ENCODE measurements at regions not wholly inside any gene's neighbourhood (a gene's known extent, or its start where the extent isn't known, plus 50 kb on each side); places are given as distances from the start of the nearest gene placed in this dataset.

GRCh38 chr10:108050626-108051025 lies 886.1 kb upstream of the SORCS1 start:
- TF ChIP-seq CTCF (IDR thresholded peaks at IDR 0.05; ENCODE audit: insufficient read depth, low read length, poor library complexity, severe bottlenecking) = no peak
- no peaks in the 10 kb centered on the region for H3K27me3 ChIP-seq (replicated peaks; ENCODE audit: control insufficient read depth, insufficient read depth, low read length)
- no peaks in the 10 kb centered on the region for H3K36me3 ChIP-seq (ENCODE audit: control insufficient read depth, insufficient read depth, low read length)
- no peak overlapping the region for H3K4me3 ChIP-seq (replicated peaks; ENCODE audit: low read depth, low read length)
- no peak for DNase-seq (ENCODE audit: extremely low read depth, insufficient read length)

DNA sequence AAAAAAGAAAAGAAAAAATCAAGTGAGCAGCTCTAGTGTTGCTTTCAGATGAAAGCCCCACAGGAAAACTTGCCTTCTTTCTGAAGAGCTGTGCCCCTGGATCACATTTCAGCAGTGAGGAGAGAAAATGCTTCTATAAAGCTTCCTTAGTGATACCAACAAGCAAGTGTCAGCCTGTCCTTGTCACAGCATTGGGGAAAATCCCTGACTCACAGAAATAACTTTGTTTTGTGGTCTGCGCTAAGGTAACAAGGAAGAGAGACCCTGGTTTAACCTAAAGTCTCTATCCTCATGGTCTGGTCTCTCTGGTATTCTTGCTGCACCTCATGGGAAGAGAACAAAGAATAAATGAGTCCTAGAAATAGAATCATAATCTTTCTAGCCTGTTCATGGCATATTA lies 885.2 kb upstream of the SORCS1 start:
- Histone ChIP-seq H3K27me3 (replicated peaks; ENCODE audit: control insufficient read depth, insufficient read depth, low read length) (no peaks in the 10 kb centered on the region), H3K36me3 (ENCODE audit: control insufficient read depth, insufficient read depth, low read length) (no peaks in the 10 kb centered on the region)
- DNase-seq (ENCODE audit: extremely low read depth, insufficient read length) = peak; percentile 6

GRCh38 chr10:108048898-108049297 lies 884.4 kb upstream of the SORCS1 start:
- Histone ChIP-seq H3K4me3 (replicated peaks; ENCODE audit: low read depth, low read length) (no peak overlapping the region), H3K36me3 (ENCODE audit: control insufficient read depth, insufficient read depth, low read length) (no peaks in the 10 kb centered on the region), H3K27me3 (replicated peaks; ENCODE audit: control insufficient read depth, insufficient read depth, low read length) (no peaks in the 10 kb centered on the region)
- DNase-seq (ENCODE audit: extremely low read depth, insufficient read length) = no peak
- no peak for TF ChIP-seq CTCF (IDR thresholded peaks at IDR 0.05; ENCODE audit: insufficient read depth, low read length, poor library complexity, severe bottlenecking)

More for the DNA sequence above, 885.2 kb upstream of the SORCS1 start:
- H3K4me3 ChIP-seq (replicated peaks; ENCODE audit: low read depth, low read length) = no peak overlapping the region
- no peak for TF ChIP-seq CTCF (IDR thresholded peaks at IDR 0.05; ENCODE audit: insufficient read depth, low read length, poor library complexity, severe bottlenecking)

- Histone ChIP-seq H3K27me3 (replicated peaks; ENCODE audit: control insufficient read depth, insufficient read depth, low read length) (no peaks in the 10 kb centered on the region), H3K4me3 (replicated peaks; ENCODE audit: low read depth, low read length) (no peak overlapping the region), H3K36me3 (ENCODE audit: control insufficient read depth, insufficient read depth, low read length) (no peaks in the 10 kb centered on the region)
- no peak for DNase-seq (ENCODE audit: extremely low read depth, insufficient read length)
- no peak for TF ChIP-seq CTCF (IDR thresholded peaks at IDR 0.05; ENCODE audit: insufficient read depth, low read length, poor library complexity, severe bottlenecking)
Measured at GRCh38 chr10:108039821-108040584, 875.5 kb upstream of the SORCS1 start.

DNA sequence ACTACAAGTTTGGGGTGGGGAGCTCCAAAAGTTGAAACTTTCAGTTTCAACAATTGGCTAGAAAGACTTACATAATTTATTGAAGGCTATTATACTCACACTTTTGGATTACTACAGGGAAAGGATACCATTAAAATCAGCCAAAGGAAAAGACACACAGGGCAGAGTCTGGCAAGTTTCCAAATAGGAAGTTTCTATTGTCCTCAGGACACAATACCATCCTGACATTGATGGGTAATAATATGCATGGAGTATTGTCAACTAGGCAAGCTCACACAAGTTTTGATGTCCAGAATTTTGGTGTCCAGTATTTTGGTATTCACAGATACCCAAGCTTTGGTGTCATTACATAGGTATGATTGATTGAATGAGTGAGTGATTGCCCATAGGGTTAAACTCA lies 872.6 kb upstream of the SORCS1 start:
- DNase-seq (ENCODE audit: extremely low read depth, insufficient read length) = no peak
- no peak for TF ChIP-seq CTCF (IDR thresholded peaks at IDR 0.05; ENCODE audit: insufficient read depth, low read length, poor library complexity, severe bottlenecking)
- Histone ChIP-seq H3K27me3 (replicated peaks; ENCODE audit: control insufficient read depth, insufficient read depth, low read length) (no peaks in the 10 kb centered on the region), H3K36me3 (ENCODE audit: control insufficient read depth, insufficient read depth, low read length) (no peaks in the 10 kb centered on the region), H3K4me3 (replicated peaks; ENCODE audit: low read depth, low read length) (no peak overlapping the region)

Data from GM06990 (cell line).